Gastrocnemius medialis (tissue), 4 donors: ENCODE measurements at regions not wholly inside any gene's neighbourhood (a gene's known extent, or its start where the extent isn't known, plus 50 kb on each side); places are given as distances from the start of the nearest gene placed in this dataset.
A peak's percentile ranks its signal among the peaks of the same experiment; 100 is the strongest.

Source experiments
- ATAC-seq, 2 donors: fragments of 150-250 bp; one replicate each; pipeline ENCODE4 v1.9.1; 2016
- DNase-seq, 2 donors: peaks; one replicate each; pipeline ENCODE4 v3.0.0-alpha.2; 2019
- H3K27ac ChIP-seq, 4 donors: fragments of 200-600 bp; sonication (generic); 1 replicate in 1 of 4; 2 replicates in 3 of 4; pipeline ENCODE4 v1.5.1; 2016 to 2018; ENCODE audit warnings: mild to moderate bottlenecking in 2 of 4, moderate library complexity in 1 of 4
- H3K27me3 ChIP-seq, 3 donors: fragments of 200-600 bp; sonication (generic) in 2 of 3; 1 replicate in 1 of 3; 2 replicates in 2 of 3; pipeline versions ENCODE4 v1.5.1 to v1.6.0; 2016 to 2019; ENCODE audit warnings: mild to moderate bottlenecking in 1 of 3, moderate library complexity in 1 of 3
- H3K36me3 ChIP-seq, 2 donors: fragments of 200-600 bp; sonication (generic) in 1 of 2; one replicate each; pipeline ENCODE4 v1.5.1; 2017 to 2018
- H3K4me1 ChIP-seq, 2 donors: fragments of 200-600 bp; sonication (generic) in 1 of 2; one replicate each; pipeline ENCODE4 v1.5.1; 2016 to 2017; ENCODE audit warnings: mild to moderate bottlenecking in 2 of 2
- H3K4me3 ChIP-seq, 4 donors: fragments of 200-600 bp; sonication (generic) in 3 of 4; 1 replicate in 1 of 4; 2 replicates in 3 of 4; pipeline ENCODE4 v1.5.1; 2016 to 2019; ENCODE audit warnings: mild to moderate bottlenecking in 2 of 4
- H3K9me3 ChIP-seq, 3 donors: fragments of 200-600 bp; sonication (generic) in 2 of 3; 1 replicate in 1 of 3; 2 replicates in 2 of 3; pipeline ENCODE4 v1.5.1; 2016 to 2019
- CTCF ChIP-seq, 5 experiments: fragments of 450-650 bp in 3 of 5; fragments of 200-600 bp in 2 of 5; sonication (generic) in 2 of 5; IDR thresholded peaks in 4 of 5; conservative IDR thresholded peaks in 1 of 5; 1 replicate in 4 of 5; 2 replicates in 1 of 5; pipeline ENCODE4 v1.5.1; 2016 to 2019; ENCODE audit warnings: antibody characterized with exemption in 5 of 5, mild to moderate bottlenecking in 3 of 5, moderate library complexity in 3 of 5
- POLR2A ChIP-seq, 2 donors: fragments of 450-650 bp; IDR thresholded peaks; one replicate each; pipeline ENCODE4 v1.6.1; 2017; ENCODE audit warnings: antibody characterized with exemption in 2 of 2, mild to moderate bottlenecking in 2 of 2, moderate library complexity in 2 of 2
- in situ Hi-C, 4 donors: fragments of 200-750 bp; cut with MboI; loops; one replicate each; pipeline versions ENCODE4 v1.15.0 to v1.8.0; 2017; ENCODE audit warnings: low sequenced_read_pairs in 4 of 4
- intact Hi-C: fragments of 100-400 bp; cut with DNase I; formaldehyde crosslinking; loops from one replicate; pipeline ENCODE4 v1.15.1; 2023; ENCODE audit warnings: low total_unique reads

- DNase-seq (no peak), ATAC-seq (no peak)
- Histone ChIP-seq H3K9me3 (no peaks in the 10 kb centered on the region), H3K4me3 (no peak overlapping the region), H3K4me1 (peaks cover 0 to 3% of the 10 kb centered on the region in 2 donors), H3K27ac (no peak overlapping the region), H3K27me3 (no peaks in the 10 kb centered on the region), H3K36me3 (no peaks in the 10 kb centered on the region)
- in situ Hi-C loops (no loop called here), intact Hi-C loops (no loop called here)
- TF ChIP-seq POLR2A (IDR thresholded peaks at IDR 0.05) (no peak), CTCF (IDR thresholded peaks at IDR 0.05 in 4 of 5, conservative IDR thresholded peaks at IDR 0.05 in 1 of 5) (no peak)
Observed at GRCh38 chr5:145667742-145668141, 167.4 kb downstream of the PRELID2 start.

GRCh38 chr5:145666591-145666990 is 168.6 kb downstream of the PRELID2 start:
- H3K36me3 ChIP-seq, result no peaks in the 10 kb centered on the region
- in situ Hi-C loops (no loop called here), intact Hi-C loops (no loop called here)
- H3K27ac ChIP-seq, result no peak overlapping the region
- H3K4me3 ChIP-seq, result no peak overlapping the region
- no peaks in the 10 kb centered on the region for H3K27me3 ChIP-seq
- DNase-seq, result no peak
- TF ChIP-seq CTCF (IDR thresholded peaks at IDR 0.05 in 4 of 5, conservative IDR thresholded peaks at IDR 0.05 in 1 of 5) (no peak), POLR2A (IDR thresholded peaks at IDR 0.05) (no peak)
- ATAC-seq, result peak in 1 of 2 donors; percentile 54
- no peaks in the 10 kb centered on the region for H3K9me3 ChIP-seq
- peaks cover 0 to 3% of the 10 kb centered on the region in 2 donors for H3K4me1 ChIP-seq

- Histone ChIP-seq H3K27ac (no peak overlapping the region), H3K36me3 (no peaks in the 10 kb centered on the region), H3K4me1 (peaks cover 0 to 3% of the 10 kb centered on the region in 2 donors), H3K9me3 (no peaks in the 10 kb centered on the region), H3K4me3 (no peak overlapping the region), H3K27me3 (no peaks in the 10 kb centered on the region)
- in situ Hi-C loops, result no loop called here
- TF ChIP-seq POLR2A (IDR thresholded peaks at IDR 0.05) (no peak), CTCF (IDR thresholded peaks at IDR 0.05 in 4 of 5, conservative IDR thresholded peaks at IDR 0.05 in 1 of 5) (no peak)
- no peak for ATAC-seq
- no peak for DNase-seq
- intact Hi-C loops, result no loop called here
Observed at GRCh38 chr5:145661737-145662485, 173.2 kb downstream of the PRELID2 start.

- H3K9me3 ChIP-seq, result no peaks in the 10 kb centered on the region
- TF ChIP-seq CTCF (IDR thresholded peaks at IDR 0.05 in 4 of 5, conservative IDR thresholded peaks at IDR 0.05 in 1 of 5) (no peak), POLR2A (IDR thresholded peaks at IDR 0.05) (no peak)
- intact Hi-C loops, result no loop called here
- no peak overlapping the region for H3K4me3 ChIP-seq
- H3K4me1 ChIP-seq, result peaks cover 0 to 3% of the 10 kb centered on the region in 2 donors
- DNase-seq (no peak), ATAC-seq (no peak)
- no peak overlapping the region for H3K27ac ChIP-seq
- in situ Hi-C loops, result no loop called here
- H3K27me3 ChIP-seq, result no peaks in the 10 kb centered on the region
- no peaks in the 10 kb centered on the region for H3K36me3 ChIP-seq
Observed at GRCh38 chr5:145660897-145661640, 174.1 kb downstream of the PRELID2 start.
